AG04449 (cell line): ENCODE measurements at regions not wholly inside any gene's neighbourhood (a gene's known extent, or its start where the extent isn't known, plus 50 kb on each side); places are given as distances from the start of the nearest gene placed in this dataset.

ENCODE experiments used
- CTCF ChIA-PET: fragments of 350-600 bp; formaldehyde crosslinking; extraction: SDS; loops from one replicate; lab custom pipeline; 2021; ENCODE audit warnings: antibody characterized with exemption; lab: Yijun Ruan, JAX
- POLR2A ChIA-PET: fragments of 400-600, 350-600 bp; formaldehyde crosslinking; extraction: SDS; loops from one replicate; lab custom pipeline; 2020; ENCODE audit warnings: antibody characterized with exemption, inconsistent platforms; lab: Yijun Ruan, JAX
- DNase-seq: peaks from one replicate; pipeline ENCODE4 v3.0.0-alpha.2; 2010; ENCODE audit warnings: low read depth, low spot score
- H3K4me3 ChIP-seq: 2 replicates; pipeline ENCODE4 v1.5.1; 2011; ENCODE audit warnings: low read depth, mild to moderate bottlenecking, control low read depth, low read length
- CTCF ChIP-seq: IDR thresholded peaks from one replicate; pipeline ENCODE4 v1.5.1; 2011; ENCODE audit warnings: mild to moderate bottlenecking, moderate library complexity, low read length, control low read depth, inconsistent platforms; ENCODE audit not compliant: insufficient read depth; ENCODE audit errors: missing control alignments

- ChIA-PET POLR2A (no interaction called here), CTCF (no interaction called here)
- no peak for TF ChIP-seq CTCF
- no peak for DNase-seq
- H3K4me3 ChIP-seq, result no peak overlapping the region
Observed at GRCh38 chr6:147802459-147802858, 294.0 kb downstream of the SAMD5 start.

- ChIA-PET POLR2A (no interaction called here), CTCF (no interaction called here)
- no peak for DNase-seq
- TF ChIP-seq CTCF, result no peak
- no peak overlapping the region for H3K4me3 ChIP-seq
Observed at GRCh38 chr6:147805155-147805554, 296.7 kb downstream of the SAMD5 start.

GRCh38 chr6:147806697-147807096 is 298.2 kb downstream of the SAMD5 start:
- H3K4me3 ChIP-seq, result no peak overlapping the region
- DNase-seq, result no peak
- CTCF ChIA-PET, result no interaction called here

GRCh38 chr6:147808640-147809039 is 300.1 kb downstream of the SAMD5 start:
- ChIA-PET CTCF (no interaction called here), POLR2A (no interaction called here)
- H3K4me3 ChIP-seq, result no peak overlapping the region
- DNase-seq, result no peak
- TF ChIP-seq CTCF, result no peak

More at GRCh38 chr6:147806697-147807096, 298.2 kb downstream of the SAMD5 start:
- TF ChIP-seq CTCF, result no peak
- POLR2A ChIA-PET, result no interaction called here

- ChIA-PET CTCF (no interaction called here), POLR2A (no interaction called here)
- no peak overlapping the region for H3K4me3 ChIP-seq
- TF ChIP-seq CTCF, result no peak
- DNase-seq, result no peak
Observed at GRCh38 chr6:147811913-147812629, 303.6 kb downstream of the SAMD5 start.

GRCh38 chr6:147817042-147817689 is 308.7 kb downstream of the SAMD5 start:
- no peak for TF ChIP-seq CTCF
- ChIA-PET CTCF (no interaction called here), POLR2A (no interaction called here)
- no peak for DNase-seq
- H3K4me3 ChIP-seq, result no peak overlapping the region
